Panc1 (cell line): ENCODE measurements at regions not wholly inside any gene's neighbourhood (a gene's known extent, or its start where the extent isn't known, plus 50 kb on each side); places are given as distances from the start of the nearest gene placed in this dataset.

Experiments used
- ATAC-seq: fragments of 200-7000 bp; cut with Tn5 transposase; 2 replicates; pipeline ENCODE4 v1.9.1; 2020; ENCODE audit warnings: mild to moderate bottlenecking, moderate library complexity
- BruUV-seq: library from RNA; stranded (reverse); fragments of 400-500 nt; replicated peaks from 2 replicates; lab custom pipeline; 2021; lab: Mats Ljungman, UMichigan
- CTCF ChIA-PET: fragments of 300-600 bp; sonication (Branson Sonifier 250); formaldehyde crosslinking; loops from one replicate; lab custom pipeline; 2022; ENCODE audit warnings: antibody characterized with exemption; lab: Charles Lee
- POLR2A ChIA-PET: fragments of 300-600 bp; sonication (Branson Sonifier 250); formaldehyde crosslinking; loops from one replicate; lab custom pipeline; 2022; ENCODE audit warnings: antibody characterized with exemption; lab: Charles Lee
- DNase-seq: peaks from one replicate; pipeline ENCODE4 v3.0.0-alpha.2; 2010; ENCODE audit warnings: low read depth, low spot score
- H3K27ac ChIP-seq: 2 replicates; pipeline ENCODE4 v1.5.1; 2011; ENCODE audit warnings: mild to moderate bottlenecking, low read length, inconsistent platforms
- H3K27me3 ChIP-seq: fragments of 200-500 bp; sonication (Bioruptor generic); 2 replicates; pipeline ENCODE4 v1.6.0; 2014; ENCODE audit warnings: low read length, inconsistent platforms; ENCODE audit not compliant: control insufficient read depth, insufficient read depth
- H3K36me3 ChIP-seq: fragments of 200-500 bp; sonication (Bioruptor generic); 2 replicates; pipeline ENCODE4 v1.5.1; 2014; ENCODE audit warnings: inconsistent platforms, mild to moderate bottlenecking, low read length, moderate library complexity; ENCODE audit not compliant: control insufficient read depth, insufficient read depth
- H3K4me1 ChIP-seq: 2 replicates; pipeline ENCODE4 v1.5.1; 2011; ENCODE audit warnings: inconsistent platforms, mild to moderate bottlenecking, low read length, moderate library complexity; ENCODE audit not compliant: control insufficient read depth, insufficient read depth
- H3K4me3 ChIP-seq, 2 experiments: 2 replicates each; pipeline ENCODE4 v1.5.1; 2011 to 2012; ENCODE audit warnings: low read depth in 2 of 2, low read length in 2 of 2, mild to moderate bottlenecking in 2 of 2, inconsistent platforms in 1 of 2, moderate library complexity in 1 of 2
- H3K9me3 ChIP-seq: fragments of 200-500 bp; sonication (Bioruptor generic); 2 replicates; pipeline ENCODE4 v1.5.1; 2014; ENCODE audit warnings: low read depth, mild to moderate bottlenecking, inconsistent platforms, low read length, moderate library complexity; ENCODE audit not compliant: control insufficient read depth, insufficient read depth
- POLR2AphosphoS5 ChIP-seq: IDR thresholded peaks from 2 replicates; pipeline ENCODE4 v1.6.1; 2012; ENCODE audit warnings: mild to moderate bottlenecking, low read depth, low read length, moderate library complexity
- SIN3A ChIP-seq: IDR thresholded peaks from 2 replicates; pipeline ENCODE4 v1.6.1; 2012; ENCODE audit warnings: low read depth, mild to moderate bottlenecking, low read length, moderate library complexity, borderline replicate concordance; ENCODE audit not compliant: insufficient read depth
- TCF7L2 ChIP-seq: IDR thresholded peaks from 2 replicates; pipeline ENCODE4 v1.6.1; 2011; ENCODE audit warnings: mild to moderate bottlenecking, low read depth, low read length, inconsistent platforms
- in situ Hi-C: cut with HindIII; loops from 2 replicates; pipeline ENCODE4 v1.10.0; 2016; ENCODE audit warnings: low sequenced_read_pairs, low pct_unique_long_range_greater_than_20kb
- intact Hi-C: fragments of 100-400 bp; cut with micrococcal nuclease; formaldehyde crosslinking; loops from one replicate; pipeline ENCODE4 v1.10.0; 2022; ENCODE audit not compliant: unreplicated experiment
- TF ChIP-seq, protein P1 (sequence below), 2 experiments: IDR thresholded peaks; 2 replicates each; pipeline ENCODE4 v1.6.1; 2011 to 2012; ENCODE audit warnings: low read depth in 2 of 2, control low read depth in 1 of 2, low read length in 1 of 2, mild to moderate bottlenecking in 1 of 2, moderate library complexity in 1 of 2; ENCODE audit not compliant: insufficient read depth in 1 of 2
- TF ChIP-seq, protein P2 (sequence below): fragments of 450-650 bp; IDR thresholded peaks from 2 replicates; pipeline ENCODE4 v1.5.1; 2017; ENCODE audit warnings: mild to moderate bottlenecking

DNA sequence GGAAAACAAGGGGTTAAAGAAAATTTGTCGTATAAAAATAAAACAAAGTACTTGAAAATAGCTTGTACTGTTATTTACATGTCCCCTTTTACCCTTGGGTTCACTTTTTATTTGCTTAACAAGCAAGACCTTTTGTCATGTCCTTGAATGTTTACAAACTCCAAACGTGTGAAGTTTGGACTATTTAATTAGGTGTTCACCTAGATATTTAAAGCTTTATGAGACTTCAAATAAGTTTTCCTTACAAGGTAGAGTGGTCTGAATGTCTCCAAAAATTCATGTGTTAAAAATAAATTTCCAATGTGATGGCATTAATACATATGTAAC lies 242.0 kb upstream of the TTC14 start:
- BruUV-seq: no TSS peak
- POLR2A ChIA-PET: no interaction called here
- no peak for TF ChIP-seq TCF7L2
- no peak for TF ChIP-seq SIN3A
- no peak for TF ChIP-seq POLR2AphosphoS5
- TF ChIP-seq, protein P1, sequence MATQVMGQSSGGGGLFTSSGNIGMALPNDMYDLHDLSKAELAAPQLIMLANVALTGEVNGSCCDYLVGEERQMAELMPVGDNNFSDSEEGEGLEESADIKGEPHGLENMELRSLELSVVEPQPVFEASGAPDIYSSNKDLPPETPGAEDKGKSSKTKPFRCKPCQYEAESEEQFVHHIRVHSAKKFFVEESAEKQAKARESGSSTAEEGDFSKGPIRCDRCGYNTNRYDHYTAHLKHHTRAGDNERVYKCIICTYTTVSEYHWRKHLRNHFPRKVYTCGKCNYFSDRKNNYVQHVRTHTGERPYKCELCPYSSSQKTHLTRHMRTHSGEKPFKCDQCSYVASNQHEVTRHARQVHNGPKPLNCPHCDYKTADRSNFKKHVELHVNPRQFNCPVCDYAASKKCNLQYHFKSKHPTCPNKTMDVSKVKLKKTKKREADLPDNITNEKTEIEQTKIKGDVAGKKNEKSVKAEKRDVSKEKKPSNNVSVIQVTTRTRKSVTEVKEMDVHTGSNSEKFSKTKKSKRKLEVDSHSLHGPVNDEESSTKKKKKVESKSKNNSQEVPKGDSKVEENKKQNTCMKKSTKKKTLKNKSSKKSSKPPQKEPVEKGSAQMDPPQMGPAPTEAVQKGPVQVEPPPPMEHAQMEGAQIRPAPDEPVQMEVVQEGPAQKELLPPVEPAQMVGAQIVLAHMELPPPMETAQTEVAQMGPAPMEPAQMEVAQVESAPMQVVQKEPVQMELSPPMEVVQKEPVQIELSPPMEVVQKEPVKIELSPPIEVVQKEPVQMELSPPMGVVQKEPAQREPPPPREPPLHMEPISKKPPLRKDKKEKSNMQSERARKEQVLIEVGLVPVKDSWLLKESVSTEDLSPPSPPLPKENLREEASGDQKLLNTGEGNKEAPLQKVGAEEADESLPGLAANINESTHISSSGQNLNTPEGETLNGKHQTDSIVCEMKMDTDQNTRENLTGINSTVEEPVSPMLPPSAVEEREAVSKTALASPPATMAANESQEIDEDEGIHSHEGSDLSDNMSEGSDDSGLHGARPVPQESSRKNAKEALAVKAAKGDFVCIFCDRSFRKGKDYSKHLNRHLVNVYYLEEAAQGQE (IDR thresholded peaks at IDR 0.05; ENCODE audit: insufficient read depth in 1 of 2, low read depth in 2 of 2, low read length in 1 of 2): no peak
- TF ChIP-seq, protein P2, sequence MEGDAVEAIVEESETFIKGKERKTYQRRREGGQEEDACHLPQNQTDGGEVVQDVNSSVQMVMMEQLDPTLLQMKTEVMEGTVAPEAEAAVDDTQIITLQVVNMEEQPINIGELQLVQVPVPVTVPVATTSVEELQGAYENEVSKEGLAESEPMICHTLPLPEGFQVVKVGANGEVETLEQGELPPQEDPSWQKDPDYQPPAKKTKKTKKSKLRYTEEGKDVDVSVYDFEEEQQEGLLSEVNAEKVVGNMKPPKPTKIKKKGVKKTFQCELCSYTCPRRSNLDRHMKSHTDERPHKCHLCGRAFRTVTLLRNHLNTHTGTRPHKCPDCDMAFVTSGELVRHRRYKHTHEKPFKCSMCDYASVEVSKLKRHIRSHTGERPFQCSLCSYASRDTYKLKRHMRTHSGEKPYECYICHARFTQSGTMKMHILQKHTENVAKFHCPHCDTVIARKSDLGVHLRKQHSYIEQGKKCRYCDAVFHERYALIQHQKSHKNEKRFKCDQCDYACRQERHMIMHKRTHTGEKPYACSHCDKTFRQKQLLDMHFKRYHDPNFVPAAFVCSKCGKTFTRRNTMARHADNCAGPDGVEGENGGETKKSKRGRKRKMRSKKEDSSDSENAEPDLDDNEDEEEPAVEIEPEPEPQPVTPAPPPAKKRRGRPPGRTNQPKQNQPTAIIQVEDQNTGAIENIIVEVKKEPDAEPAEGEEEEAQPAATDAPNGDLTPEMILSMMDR: no peak
- CTCF ChIA-PET: no interaction called here
- H3K9me3 ChIP-seq: no peaks in the 10 kb centered on the region
- in situ Hi-C loops (no loop called here), intact Hi-C loops (no loop called here)
- H3K27ac ChIP-seq: no peak overlapping the region
- H3K4me3 ChIP-seq: no peak overlapping the region
- no peaks in the 10 kb centered on the region; the same call in 1 of the 2 replicates for H3K36me3 ChIP-seq
- H3K27me3 ChIP-seq: no peaks in the 10 kb centered on the region
- ATAC-seq (no peak), DNase-seq (no peak)
- H3K4me1 ChIP-seq: no peaks in the 10 kb centered on the region

DNA sequence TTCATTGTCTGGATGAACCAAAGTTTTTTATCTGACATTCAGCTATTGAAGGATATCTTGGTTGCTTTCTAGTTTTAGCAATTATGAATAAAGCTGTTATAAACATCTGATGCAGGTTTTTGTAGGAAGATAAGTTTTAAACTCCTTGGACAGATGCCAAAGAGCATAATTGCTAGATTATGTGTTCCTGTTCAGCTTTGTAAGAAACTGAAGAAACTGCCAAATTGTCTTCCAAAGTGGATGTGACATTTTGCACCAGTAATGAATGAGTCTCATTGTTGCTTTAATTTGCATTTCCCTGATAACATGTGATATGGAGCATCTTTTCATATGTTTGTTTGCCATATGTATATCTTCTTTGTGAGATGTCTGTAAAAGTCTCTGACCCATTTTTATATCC lies 239.9 kb upstream of the TTC14 start:
- no peak overlapping the region for H3K4me3 ChIP-seq
- H3K9me3 ChIP-seq: 0 out of 2 replicates have a peak, but pooled peaks cover 3% of the 10 kb centered on the region
- H3K27ac ChIP-seq: no peak overlapping the region
- intact Hi-C loops (no loop called here), in situ Hi-C loops (no loop called here)
- POLR2A ChIA-PET: no interaction called here
- H3K4me1 ChIP-seq: no peaks in the 10 kb centered on the region
- CTCF ChIA-PET: no interaction called here
- no peaks in the 10 kb centered on the region for H3K27me3 ChIP-seq
- TF ChIP-seq SIN3A (no peak), TCF7L2 (no peak), POLR2AphosphoS5 (no peak)
- TF ChIP-seq, protein P2: no peak
- TF ChIP-seq, protein P1 (IDR thresholded peaks at IDR 0.05; ENCODE audit: insufficient read depth in 1 of 2, low read depth in 2 of 2, low read length in 1 of 2): no peak
- ATAC-seq (no peak), DNase-seq (no peak)
- no peaks in the 10 kb centered on the region; the same call in 1 of the 2 replicates for H3K36me3 ChIP-seq
- no TSS peak for BruUV-seq
